WTC11 (cell line): ENCODE measurements at regions not wholly inside any gene's neighbourhood (a gene's known extent, or its start where the extent isn't known, plus 50 kb on each side); places are given as distances from the start of the nearest gene placed in this dataset.

Experiments
- ATAC-seq: fragments of 200-7000 bp; cut with Tn5 transposase; 2 replicates; pipeline ENCODE4 v1.10.0; 2021; ENCODE audit warnings: mild to moderate bottlenecking, moderate library complexity
- CTCF ChIA-PET: fragments of 300-600 bp; sonication (Branson Sonifier 250); formaldehyde crosslinking; loops from one replicate; lab custom pipeline; 2021; ENCODE audit warnings: antibody characterized with exemption; lab: Charles Lee
- POLR2A ChIA-PET: fragments of 350-600 bp; sonication (Branson Sonifier 250); formaldehyde crosslinking; loops from one replicate; lab custom pipeline; 2021; ENCODE audit warnings: antibody characterized with exemption; lab: Charles Lee
- DNase-seq: peaks from one replicate; pipeline ENCODE4 v3.0.0; 2021; ENCODE audit warnings: low spot score
- H3K27ac Mint-ChIP-seq: 2 replicates; pipeline ENCODE4 v1.8.0; 2021; ENCODE audit warnings: mixed read lengths
- H3K27me3 Mint-ChIP-seq: 2 replicates; pipeline ENCODE4 v1.8.0; 2021; ENCODE audit warnings: low read depth, mild to moderate bottlenecking, moderate library complexity, mixed read lengths
- H3K36me3 Mint-ChIP-seq: 2 replicates; pipeline ENCODE4 v1.8.0; 2021; ENCODE audit warnings: mixed read lengths
- H3K4me1 Mint-ChIP-seq: 2 replicates; pipeline ENCODE4 v1.8.0; 2022; ENCODE audit warnings: mixed read lengths
- H3K4me3 Mint-ChIP-seq: 2 replicates; pipeline ENCODE4 v1.8.0; 2021; ENCODE audit warnings: mild to moderate bottlenecking, moderate library complexity, mixed read lengths
- H3K9me3 Mint-ChIP-seq: 2 replicates; pipeline ENCODE4 v1.8.0; 2021; ENCODE audit warnings: mixed read lengths
- ATF1 ChIP-seq: sonication (generic); formaldehyde crosslinking; IDR thresholded peaks from 2 replicates; pipeline ENCODE4 v1.8.1; 2023; ENCODE audit warnings: mild to moderate bottlenecking, moderate library complexity, missing genetic modification reagents
- FOXJ3 ChIP-seq: sonication (generic); formaldehyde crosslinking; IDR thresholded peaks from 2 replicates; pipeline ENCODE4 v1.9.0; 2021; ENCODE audit warnings: missing genetic modification reagents, mild to moderate bottlenecking, borderline replicate concordance
- JAZF1 ChIP-seq: fragments of 250-450 bp; sonication (Bioruptor Pico); IDR thresholded peaks from 2 replicates; pipeline ENCODE4 v1.9.0; 2021; ENCODE audit warnings: moderate library complexity, mild to moderate bottlenecking, inconsistent platforms
- OVOL2 ChIP-seq: fragments of 250-450 bp; sonication (Bioruptor Pico); IDR thresholded peaks from 2 replicates; pipeline ENCODE4 v1.9.0; 2021; ENCODE audit warnings: mild to moderate bottlenecking, borderline replicate concordance
- RORB ChIP-seq: fragments of 250-450 bp; sonication (Bioruptor Pico); IDR thresholded peaks from 2 replicates; pipeline ENCODE4 v1.9.0; 2021; ENCODE audit warnings: mild to moderate bottlenecking
- SMAD3 ChIP-seq: sonication (generic); formaldehyde crosslinking; IDR thresholded peaks from 2 replicates; pipeline ENCODE4 v1.8.0; 2022; ENCODE audit warnings: missing genetic modification reagents, mild to moderate bottlenecking, borderline replicate concordance
- SP1 ChIP-seq: sonication (generic); formaldehyde crosslinking; conservative IDR thresholded peaks from 2 replicates; pipeline ENCODE4 v1.8.1; 2022; ENCODE audit warnings: missing genetic modification reagents
- TP53 ChIP-seq: sonication (generic); formaldehyde crosslinking; IDR thresholded peaks from 2 replicates; pipeline ENCODE4 v1.8.1; 2023; ENCODE audit warnings: mild to moderate bottlenecking, missing genetic modification reagents
- ZNF121 ChIP-seq: sonication (generic); formaldehyde crosslinking; IDR thresholded peaks from 2 replicates; pipeline ENCODE4 v1.8.0; 2023; ENCODE audit warnings: missing genetic modification reagents
- ZNF138 ChIP-seq: sonication (generic); formaldehyde crosslinking; conservative IDR thresholded peaks from 2 replicates; pipeline ENCODE4 v1.8.1; 2022; ENCODE audit warnings: mild to moderate bottlenecking, moderate library complexity, missing genetic modification reagents
- ZNF423 ChIP-seq: fragments of 250-450 bp; sonication (Bioruptor Pico); IDR thresholded peaks from 2 replicates; pipeline ENCODE4 v2.1.2; 2022; ENCODE audit warnings: mild to moderate bottlenecking, moderate library complexity
- TF ChIP-seq, protein P1 (sequence below): sonication (generic); formaldehyde crosslinking; IDR thresholded peaks from 2 replicates; pipeline ENCODE4 v1.8.0; 2023; ENCODE audit warnings: missing genetic modification reagents, mild to moderate bottlenecking, borderline replicate concordance
- TF ChIP-seq, protein P2 (sequence below): sonication (generic); formaldehyde crosslinking; IDR thresholded peaks from 2 replicates; pipeline ENCODE4 v1.8.1; 2023; ENCODE audit warnings: mild to moderate bottlenecking, missing genetic modification reagents, moderate library complexity
- TF ChIP-seq, protein P3 (sequence below): fragments of 200-600 bp; IDR thresholded peaks from 2 replicates; pipeline ENCODE4 v1.8.0; 2022; ENCODE audit warnings: antibody characterized with exemption
- TF ChIP-seq, protein P4 (sequence below): fragments of 250-450 bp; sonication (Bioruptor Pico); IDR thresholded peaks from 2 replicates; pipeline ENCODE4 v1.9.0; 2021; ENCODE audit warnings: mild to moderate bottlenecking, borderline replicate concordance
- TF ChIP-seq, protein P5 (sequence below): fragments of 250-450 bp; sonication (Bioruptor Pico); IDR thresholded peaks from 2 replicates; pipeline ENCODE4 v1.9.0; 2021; ENCODE audit warnings: mild to moderate bottlenecking
- TF ChIP-seq, protein P6 (sequence below): fragments of 250-450 bp; sonication (Bioruptor Pico); IDR thresholded peaks from 2 replicates; pipeline ENCODE4 v1.8.0; 2021; ENCODE audit warnings: mild to moderate bottlenecking
- TF ChIP-seq, protein P7 (sequence below): sonication (generic); formaldehyde crosslinking; conservative IDR thresholded peaks from 2 replicates; pipeline ENCODE4 v1.8.1; 2022; ENCODE audit warnings: mild to moderate bottlenecking, missing genetic modification reagents

DNA sequence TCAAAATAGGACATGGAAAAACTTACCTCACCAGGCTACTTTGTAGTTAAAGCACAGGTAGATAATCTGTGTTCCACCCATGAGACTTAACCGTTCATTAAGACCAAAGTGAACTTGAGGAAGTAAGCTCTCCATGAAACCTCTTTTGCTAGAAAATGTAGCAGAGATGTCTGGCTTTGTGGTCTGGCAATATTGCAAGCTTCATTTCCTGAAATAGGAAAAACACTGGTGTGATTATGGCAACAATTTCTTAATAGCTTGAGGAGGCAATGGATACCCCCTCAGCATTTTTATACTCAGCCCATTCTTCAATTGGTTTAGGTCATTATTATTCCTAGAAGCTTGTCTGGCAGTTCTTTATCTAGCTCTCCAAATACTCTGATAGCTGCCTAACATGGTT, 957.3 kb downstream of the IGSF11 start (continued):
- TF ChIP-seq JAZF1, result no peak
- TF ChIP-seq, protein P1, sequence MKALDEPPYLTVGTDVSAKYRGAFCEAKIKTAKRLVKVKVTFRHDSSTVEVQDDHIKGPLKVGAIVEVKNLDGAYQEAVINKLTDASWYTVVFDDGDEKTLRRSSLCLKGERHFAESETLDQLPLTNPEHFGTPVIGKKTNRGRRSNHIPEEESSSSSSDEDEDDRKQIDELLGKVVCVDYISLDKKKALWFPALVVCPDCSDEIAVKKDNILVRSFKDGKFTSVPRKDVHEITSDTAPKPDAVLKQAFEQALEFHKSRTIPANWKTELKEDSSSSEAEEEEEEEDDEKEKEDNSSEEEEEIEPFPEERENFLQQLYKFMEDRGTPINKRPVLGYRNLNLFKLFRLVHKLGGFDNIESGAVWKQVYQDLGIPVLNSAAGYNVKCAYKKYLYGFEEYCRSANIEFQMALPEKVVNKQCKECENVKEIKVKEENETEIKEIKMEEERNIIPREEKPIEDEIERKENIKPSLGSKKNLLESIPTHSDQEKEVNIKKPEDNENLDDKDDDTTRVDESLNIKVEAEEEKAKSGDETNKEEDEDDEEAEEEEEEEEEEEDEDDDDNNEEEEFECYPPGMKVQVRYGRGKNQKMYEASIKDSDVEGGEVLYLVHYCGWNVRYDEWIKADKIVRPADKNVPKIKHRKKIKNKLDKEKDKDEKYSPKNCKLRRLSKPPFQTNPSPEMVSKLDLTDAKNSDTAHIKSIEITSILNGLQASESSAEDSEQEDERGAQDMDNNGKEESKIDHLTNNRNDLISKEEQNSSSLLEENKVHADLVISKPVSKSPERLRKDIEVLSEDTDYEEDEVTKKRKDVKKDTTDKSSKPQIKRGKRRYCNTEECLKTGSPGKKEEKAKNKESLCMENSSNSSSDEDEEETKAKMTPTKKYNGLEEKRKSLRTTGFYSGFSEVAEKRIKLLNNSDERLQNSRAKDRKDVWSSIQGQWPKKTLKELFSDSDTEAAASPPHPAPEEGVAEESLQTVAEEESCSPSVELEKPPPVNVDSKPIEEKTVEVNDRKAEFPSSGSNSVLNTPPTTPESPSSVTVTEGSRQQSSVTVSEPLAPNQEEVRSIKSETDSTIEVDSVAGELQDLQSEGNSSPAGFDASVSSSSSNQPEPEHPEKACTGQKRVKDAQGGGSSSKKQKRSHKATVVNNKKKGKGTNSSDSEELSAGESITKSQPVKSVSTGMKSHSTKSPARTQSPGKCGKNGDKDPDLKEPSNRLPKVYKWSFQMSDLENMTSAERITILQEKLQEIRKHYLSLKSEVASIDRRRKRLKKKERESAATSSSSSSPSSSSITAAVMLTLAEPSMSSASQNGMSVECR, result no peak
- TF ChIP-seq ZNF121 (CRISPR knock-in tag), result no peak
- no peak for TF ChIP-seq ZNF423 (CRISPR knock-in tag)
- TF ChIP-seq RORB (CRISPR knock-in tag), result no peak
- no peak for TF ChIP-seq SP1
- TF ChIP-seq, all 79 proteins: peak for 0

DNA sequence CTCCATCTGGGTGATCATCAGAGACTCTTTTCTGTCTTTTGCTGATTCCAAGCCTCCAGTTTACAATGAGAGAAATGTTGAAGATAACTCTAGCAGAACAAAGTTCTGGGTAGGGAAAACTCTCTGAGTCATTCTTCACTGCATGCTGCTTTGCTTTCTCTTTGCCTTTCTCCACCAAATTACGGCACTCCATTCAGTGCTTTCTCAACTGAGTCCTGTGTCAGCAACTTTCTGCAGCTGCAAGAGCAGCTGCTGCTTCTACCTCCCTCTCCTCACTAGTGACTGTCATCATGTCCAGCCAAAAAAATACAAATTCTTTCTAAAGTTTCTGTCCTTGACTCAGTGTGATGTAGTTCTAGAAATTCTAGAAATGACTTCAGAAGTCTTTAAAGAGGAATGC, 953.8 kb downstream of the IGSF11 start:
- Mint-ChIP-seq H3K4me1 (peaks cover 1% of the 10 kb centered on the region; the same call in 1 of the 2 replicates), H3K27me3 (no peaks in the 10 kb centered on the region), H3K4me3 (no peak overlapping the region), H3K9me3 (no peaks in the 10 kb centered on the region), H3K36me3 (no peaks in the 10 kb centered on the region), H3K27ac (peak overlapping the region; percentile 5; the same call in 1 of the 2 replicates)
- ATAC-seq, result peak; percentile 26; the same call in 1 of the 2 replicates
- TF ChIP-seq ZNF138 (CRISPR knock-in tag), result no peak
- TF ChIP-seq TP53 (CRISPR knock-in tag), result no peak
- TF ChIP-seq, protein P2, sequence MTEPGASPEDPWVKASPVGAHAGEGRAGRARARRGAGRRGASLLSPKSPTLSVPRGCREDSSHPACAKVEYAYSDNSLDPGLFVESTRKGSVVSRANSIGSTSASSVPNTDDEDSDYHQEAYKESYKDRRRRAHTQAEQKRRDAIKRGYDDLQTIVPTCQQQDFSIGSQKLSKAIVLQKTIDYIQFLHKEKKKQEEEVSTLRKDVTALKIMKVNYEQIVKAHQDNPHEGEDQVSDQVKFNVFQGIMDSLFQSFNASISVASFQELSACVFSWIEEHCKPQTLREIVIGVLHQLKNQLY (CRISPR knock-in tag), result no peak
- no peak for TF ChIP-seq OVOL2
- TF ChIP-seq, protein P3, sequence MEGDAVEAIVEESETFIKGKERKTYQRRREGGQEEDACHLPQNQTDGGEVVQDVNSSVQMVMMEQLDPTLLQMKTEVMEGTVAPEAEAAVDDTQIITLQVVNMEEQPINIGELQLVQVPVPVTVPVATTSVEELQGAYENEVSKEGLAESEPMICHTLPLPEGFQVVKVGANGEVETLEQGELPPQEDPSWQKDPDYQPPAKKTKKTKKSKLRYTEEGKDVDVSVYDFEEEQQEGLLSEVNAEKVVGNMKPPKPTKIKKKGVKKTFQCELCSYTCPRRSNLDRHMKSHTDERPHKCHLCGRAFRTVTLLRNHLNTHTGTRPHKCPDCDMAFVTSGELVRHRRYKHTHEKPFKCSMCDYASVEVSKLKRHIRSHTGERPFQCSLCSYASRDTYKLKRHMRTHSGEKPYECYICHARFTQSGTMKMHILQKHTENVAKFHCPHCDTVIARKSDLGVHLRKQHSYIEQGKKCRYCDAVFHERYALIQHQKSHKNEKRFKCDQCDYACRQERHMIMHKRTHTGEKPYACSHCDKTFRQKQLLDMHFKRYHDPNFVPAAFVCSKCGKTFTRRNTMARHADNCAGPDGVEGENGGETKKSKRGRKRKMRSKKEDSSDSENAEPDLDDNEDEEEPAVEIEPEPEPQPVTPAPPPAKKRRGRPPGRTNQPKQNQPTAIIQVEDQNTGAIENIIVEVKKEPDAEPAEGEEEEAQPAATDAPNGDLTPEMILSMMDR, result no peak
- TF ChIP-seq SMAD3 (CRISPR knock-in tag), result no peak
- no peak for TF ChIP-seq FOXJ3 (CRISPR knock-in tag)
- TF ChIP-seq, protein P4, sequence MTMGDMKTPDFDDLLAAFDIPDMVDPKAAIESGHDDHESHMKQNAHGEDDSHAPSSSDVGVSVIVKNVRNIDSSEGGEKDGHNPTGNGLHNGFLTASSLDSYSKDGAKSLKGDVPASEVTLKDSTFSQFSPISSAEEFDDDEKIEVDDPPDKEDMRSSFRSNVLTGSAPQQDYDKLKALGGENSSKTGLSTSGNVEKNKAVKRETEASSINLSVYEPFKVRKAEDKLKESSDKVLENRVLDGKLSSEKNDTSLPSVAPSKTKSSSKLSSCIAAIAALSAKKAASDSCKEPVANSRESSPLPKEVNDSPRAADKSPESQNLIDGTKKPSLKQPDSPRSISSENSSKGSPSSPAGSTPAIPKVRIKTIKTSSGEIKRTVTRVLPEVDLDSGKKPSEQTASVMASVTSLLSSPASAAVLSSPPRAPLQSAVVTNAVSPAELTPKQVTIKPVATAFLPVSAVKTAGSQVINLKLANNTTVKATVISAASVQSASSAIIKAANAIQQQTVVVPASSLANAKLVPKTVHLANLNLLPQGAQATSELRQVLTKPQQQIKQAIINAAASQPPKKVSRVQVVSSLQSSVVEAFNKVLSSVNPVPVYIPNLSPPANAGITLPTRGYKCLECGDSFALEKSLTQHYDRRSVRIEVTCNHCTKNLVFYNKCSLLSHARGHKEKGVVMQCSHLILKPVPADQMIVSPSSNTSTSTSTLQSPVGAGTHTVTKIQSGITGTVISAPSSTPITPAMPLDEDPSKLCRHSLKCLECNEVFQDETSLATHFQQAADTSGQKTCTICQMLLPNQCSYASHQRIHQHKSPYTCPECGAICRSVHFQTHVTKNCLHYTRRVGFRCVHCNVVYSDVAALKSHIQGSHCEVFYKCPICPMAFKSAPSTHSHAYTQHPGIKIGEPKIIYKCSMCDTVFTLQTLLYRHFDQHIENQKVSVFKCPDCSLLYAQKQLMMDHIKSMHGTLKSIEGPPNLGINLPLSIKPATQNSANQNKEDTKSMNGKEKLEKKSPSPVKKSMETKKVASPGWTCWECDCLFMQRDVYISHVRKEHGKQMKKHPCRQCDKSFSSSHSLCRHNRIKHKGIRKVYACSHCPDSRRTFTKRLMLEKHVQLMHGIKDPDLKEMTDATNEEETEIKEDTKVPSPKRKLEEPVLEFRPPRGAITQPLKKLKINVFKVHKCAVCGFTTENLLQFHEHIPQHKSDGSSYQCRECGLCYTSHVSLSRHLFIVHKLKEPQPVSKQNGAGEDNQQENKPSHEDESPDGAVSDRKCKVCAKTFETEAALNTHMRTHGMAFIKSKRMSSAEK (CRISPR knock-in tag), result no peak
- TF ChIP-seq, protein P5, sequence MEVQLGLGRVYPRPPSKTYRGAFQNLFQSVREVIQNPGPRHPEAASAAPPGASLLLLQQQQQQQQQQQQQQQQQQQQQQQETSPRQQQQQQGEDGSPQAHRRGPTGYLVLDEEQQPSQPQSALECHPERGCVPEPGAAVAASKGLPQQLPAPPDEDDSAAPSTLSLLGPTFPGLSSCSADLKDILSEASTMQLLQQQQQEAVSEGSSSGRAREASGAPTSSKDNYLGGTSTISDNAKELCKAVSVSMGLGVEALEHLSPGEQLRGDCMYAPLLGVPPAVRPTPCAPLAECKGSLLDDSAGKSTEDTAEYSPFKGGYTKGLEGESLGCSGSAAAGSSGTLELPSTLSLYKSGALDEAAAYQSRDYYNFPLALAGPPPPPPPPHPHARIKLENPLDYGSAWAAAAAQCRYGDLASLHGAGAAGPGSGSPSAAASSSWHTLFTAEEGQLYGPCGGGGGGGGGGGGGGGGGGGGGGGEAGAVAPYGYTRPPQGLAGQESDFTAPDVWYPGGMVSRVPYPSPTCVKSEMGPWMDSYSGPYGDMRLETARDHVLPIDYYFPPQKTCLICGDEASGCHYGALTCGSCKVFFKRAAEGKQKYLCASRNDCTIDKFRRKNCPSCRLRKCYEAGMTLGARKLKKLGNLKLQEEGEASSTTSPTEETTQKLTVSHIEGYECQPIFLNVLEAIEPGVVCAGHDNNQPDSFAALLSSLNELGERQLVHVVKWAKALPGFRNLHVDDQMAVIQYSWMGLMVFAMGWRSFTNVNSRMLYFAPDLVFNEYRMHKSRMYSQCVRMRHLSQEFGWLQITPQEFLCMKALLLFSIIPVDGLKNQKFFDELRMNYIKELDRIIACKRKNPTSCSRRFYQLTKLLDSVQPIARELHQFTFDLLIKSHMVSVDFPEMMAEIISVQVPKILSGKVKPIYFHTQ (CRISPR knock-in tag), result no peak
- TF ChIP-seq, protein P6, sequence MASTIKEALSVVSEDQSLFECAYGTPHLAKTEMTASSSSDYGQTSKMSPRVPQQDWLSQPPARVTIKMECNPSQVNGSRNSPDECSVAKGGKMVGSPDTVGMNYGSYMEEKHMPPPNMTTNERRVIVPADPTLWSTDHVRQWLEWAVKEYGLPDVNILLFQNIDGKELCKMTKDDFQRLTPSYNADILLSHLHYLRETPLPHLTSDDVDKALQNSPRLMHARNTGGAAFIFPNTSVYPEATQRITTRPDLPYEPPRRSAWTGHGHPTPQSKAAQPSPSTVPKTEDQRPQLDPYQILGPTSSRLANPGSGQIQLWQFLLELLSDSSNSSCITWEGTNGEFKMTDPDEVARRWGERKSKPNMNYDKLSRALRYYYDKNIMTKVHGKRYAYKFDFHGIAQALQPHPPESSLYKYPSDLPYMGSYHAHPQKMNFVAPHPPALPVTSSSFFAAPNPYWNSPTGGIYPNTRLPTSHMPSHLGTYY (CRISPR knock-in tag), result no peak
- TF ChIP-seq, protein P7, sequence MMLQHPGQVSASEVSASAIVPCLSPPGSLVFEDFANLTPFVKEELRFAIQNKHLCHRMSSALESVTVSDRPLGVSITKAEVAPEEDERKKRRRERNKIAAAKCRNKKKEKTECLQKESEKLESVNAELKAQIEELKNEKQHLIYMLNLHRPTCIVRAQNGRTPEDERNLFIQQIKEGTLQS, result no peak
- no peak for TF ChIP-seq ATF1 (CRISPR knock-in tag)
- CTCF ChIA-PET, result no interaction called here
- no peak for DNase-seq
- POLR2A ChIA-PET, result no interaction called here
